NCI-H446 (cell line): ENCODE measurements at regions not wholly inside any gene's neighbourhood (a gene's known extent, or its start where the extent isn't known, plus 50 kb on each side); places are given as distances from the start of the nearest gene placed in this dataset.
"Not testable (repeated sequence)": the region's sequence is repeated elsewhere in the genome, so short reads cannot be mapped to it uniquely, and the experiment has no call there.

ENCODE experiments used
- DNase-seq, 2 experiments: peaks; one replicate each; lab custom pipeline; 2025; lab: John Stamatoyannopoulos, UW

GRCh38 chr3:95752199-95752598, 1062.2 kb upstream of the EPHA6 start:
- DNase-seq: no peak

GRCh38 chr3:95758707-95759106, 1055.7 kb upstream of the EPHA6 start:
- DNase-seq: no peak

GRCh38 chr3:95759614-95760301, 1054.6 kb upstream of the EPHA6 start:
- DNase-seq: no peak

GRCh38 chr3:95775486-95776094, 1038.8 kb upstream of the EPHA6 start:
- no peak for DNase-seq

GRCh38 chr3:95781598-95781997, 1032.8 kb upstream of the EPHA6 start:
- no peak for DNase-seq

GRCh38 chr3:95789111-95789510, 1025.3 kb upstream of the EPHA6 start:
- DNase-seq: no peak

- DNase-seq: no peak
Observed at GRCh38 chr3:95797081-95797480, 1017.3 kb upstream of the EPHA6 start.

GRCh38 chr3:95798628-95799027, 1015.8 kb upstream of the EPHA6 start:
- DNase-seq: no peak

GRCh38 chr3:95810462-95810861, 1003.9 kb upstream of the EPHA6 start:
- DNase-seq: no peak

- DNase-seq: no peak
Observed at GRCh38 chr3:95813244-95813643, 1001.1 kb upstream of the EPHA6 start.

GRCh38 chr3:95815828-95816227, 998.6 kb upstream of the EPHA6 start:
- no peak for DNase-seq

- DNase-seq: no peak
Observed at GRCh38 chr3:95826419-95826818, 988.0 kb upstream of the EPHA6 start.

GRCh38 chr3:95832146-95832545, 982.2 kb upstream of the EPHA6 start:
- no peak for DNase-seq

GRCh38 chr3:95860628-95861027, 953.8 kb upstream of the EPHA6 start:
- DNase-seq: not testable (repeated sequence)

- no peak for DNase-seq
Observed at GRCh38 chr3:95883801-95884200, 930.6 kb upstream of the EPHA6 start.

GRCh38 chr3:95886616-95887015, 927.8 kb upstream of the EPHA6 start:
- DNase-seq: no peak

GRCh38 chr3:95887114-95887513, 927.3 kb upstream of the EPHA6 start:
- no peak for DNase-seq

GRCh38 chr3:95894820-95895219, 919.6 kb upstream of the EPHA6 start:
- DNase-seq: no peak

- DNase-seq: no peak
Observed at GRCh38 chr3:95899494-95899893, 914.9 kb upstream of the EPHA6 start.

- no peak for DNase-seq
Observed at GRCh38 chr3:95899911-95900310, 914.5 kb upstream of the EPHA6 start.

- DNase-seq: no peak
Observed at GRCh38 chr3:95901948-95902347, 912.4 kb upstream of the EPHA6 start.

GRCh38 chr3:95905182-95905581, 909.2 kb upstream of the EPHA6 start:
- no peak for DNase-seq

GRCh38 chr3:95911767-95912166, 902.6 kb upstream of the EPHA6 start:
- DNase-seq: no peak
